Sciatic nerve (tissue), 2 donors: ENCODE measurements at regions not wholly inside any gene's neighbourhood (a gene's known extent, or its start where the extent isn't known, plus 50 kb on each side); places are given as distances from the start of the nearest gene placed in this dataset.
A peak's percentile ranks its signal among the peaks of the same experiment; 100 is the strongest.

Experiments used
- ATAC-seq: fragments of 200-7000 bp; cut with Tn5 transposase; one replicate; pipeline ENCODE4 v1.9.1; 2020; ENCODE audit warnings: mild to moderate bottlenecking, moderate library complexity
- DNase-seq: peaks from one replicate; pipeline ENCODE4 v3.0.0-alpha.2; 2020; ENCODE audit warnings: low spot score
- intact Hi-C: fragments of 100-400 bp; cut with DNase I; formaldehyde crosslinking; loops from one replicate; pipeline ENCODE4 v1.14.2; 2022
- donor health status: DM: no; HTN: no; CAD: no.
- donor health status: DM: no; HTN: no; CAD: no.

- DNase-seq, result no peak
- ATAC-seq, result no peak
- intact Hi-C loops, result no loop called here
These were observed 889.9 kb upstream of the CHAC2 start for GRCh38 chr2:52877703-52878102.

- no peak for DNase-seq
- intact Hi-C loops, result no loop called here
- no peak for ATAC-seq
These were observed 893.0 kb upstream of the CHAC2 start for GRCh38 chr2:52874466-52875106.

GRCh38 chr2:52862801-52863200 is 904.8 kb upstream of the CHAC2 start:
- no peak for ATAC-seq
- intact Hi-C loops, result no loop called here

GRCh38 chr2:52861596-52861995 is 906.0 kb upstream of the CHAC2 start:
- no peak for ATAC-seq

More at GRCh38 chr2:52862801-52863200, 904.8 kb upstream of the CHAC2 start:
- DNase-seq, result no peak

GRCh38 chr2:52859065-52859464 is 908.5 kb upstream of the CHAC2 start:
- intact Hi-C loops, result no loop called here
- ATAC-seq (no peak), DNase-seq (no peak)

More at GRCh38 chr2:52861596-52861995, 906.0 kb upstream of the CHAC2 start:
- DNase-seq, result no peak
- intact Hi-C loops, result no loop called here

GRCh38 chr2:52857722-52858121 is 909.9 kb upstream of the CHAC2 start:
- ATAC-seq (no peak), DNase-seq (no peak)
- intact Hi-C loops, result no loop called here

- no peak for ATAC-seq
- intact Hi-C loops, result no loop called here
- DNase-seq, result no peak
These were observed 915.6 kb upstream of the CHAC2 start for GRCh38 chr2:52852006-52852405.

GRCh38 chr2:52844701-52845423 is 922.7 kb upstream of the CHAC2 start:
- ATAC-seq, result no peak
- intact Hi-C loops, result no loop called here

GRCh38 chr2:52835909-52836308 is 931.7 kb upstream of the CHAC2 start:
- intact Hi-C loops, result no loop called here
- DNase-seq, result no peak
- ATAC-seq, result no peak

More at GRCh38 chr2:52844701-52845423, 922.7 kb upstream of the CHAC2 start:
- DNase-seq, result no peak

GRCh38 chr2:52831216-52831615 is 936.4 kb upstream of the CHAC2 start:
- no peak for DNase-seq
- intact Hi-C loops, result no loop called here
- no peak for ATAC-seq

- ATAC-seq (no peak), DNase-seq (no peak)
- intact Hi-C loops, result no loop called here
These were observed 939.5 kb upstream of the CHAC2 start for GRCh38 chr2:52828112-52828511.

- ATAC-seq, result no peak
- intact Hi-C loops, result no loop called here
- no peak for DNase-seq
These were observed 946.0 kb upstream of the CHAC2 start for GRCh38 chr2:52821631-52822030.

GRCh38 chr2:52818958-52819357 is 948.6 kb upstream of the CHAC2 start:
- ATAC-seq (no peak), DNase-seq (no peak)
- intact Hi-C loops, result no loop called here

GRCh38 chr2:52810460-52810859 is 957.1 kb upstream of the CHAC2 start:
- intact Hi-C loops, result no loop called here
- peak; percentile 75 for ATAC-seq

GRCh38 chr2:52805901-52806410 is 961.6 kb upstream of the CHAC2 start:
- DNase-seq (no peak), ATAC-seq (no peak)
- intact Hi-C loops, result no loop called here

More at GRCh38 chr2:52810460-52810859, 957.1 kb upstream of the CHAC2 start:
- DNase-seq, result no peak

GRCh38 chr2:52794581-52794980 is 973.0 kb upstream of the CHAC2 start:
- ATAC-seq (no peak), DNase-seq (no peak)

GRCh38 chr2:52779446-52779845 is 988.2 kb upstream of the CHAC2 start:
- intact Hi-C loops, result no loop called here
- DNase-seq, result no peak
- no peak for ATAC-seq

More at GRCh38 chr2:52794581-52794980, 973.0 kb upstream of the CHAC2 start:
- intact Hi-C loops, result no loop called here

GRCh38 chr2:52776571-52776970 is 991.0 kb upstream of the CHAC2 start:
- intact Hi-C loops, result no loop called here
- ATAC-seq, result no peak
- DNase-seq, result no peak

GRCh38 chr2:52775674-52776073 is 991.9 kb upstream of the CHAC2 start:
- intact Hi-C loops, result no loop called here
- ATAC-seq, result no peak

GRCh38 chr2:52765735-52766134 is 1001.9 kb upstream of the CHAC2 start:
- DNase-seq (no peak), ATAC-seq (no peak)
- intact Hi-C loops, result no loop called here

More at GRCh38 chr2:52775674-52776073, 991.9 kb upstream of the CHAC2 start:
- DNase-seq, result no peak
